SU-DHL-6 (cell line): ENCODE measurements at regions not wholly inside any gene's neighbourhood (a gene's known extent, or its start where the extent isn't known, plus 50 kb on each side); places are given as distances from the start of the nearest gene placed in this dataset.

Source experiments
- H2AFZ ChIP-seq: fragments of 200-600 bp; sonication (generic); 2 replicates; pipeline ENCODE4 v1.6.1; 2014; ENCODE audit warnings: low read depth, mild to moderate bottlenecking, moderate library complexity, mixed read lengths, antibody characterized with exemption, low read length; ENCODE audit not compliant: severe bottlenecking
- H3F3A ChIP-seq: fragments of 200-600 bp; shearing (Covaris generic); 2 replicates; pipeline ENCODE4 v1.6.0; 2016; ENCODE audit warnings: antibody characterized with exemption, mild to moderate bottlenecking; ENCODE audit not compliant: insufficient read depth
- H3K27ac ChIP-seq: fragments of 200-600 bp; sonication (generic); 2 replicates; pipeline ENCODE4 v1.5.1; 2016; ENCODE audit warnings: low read depth, mild to moderate bottlenecking, low read length, moderate library complexity, mixed read lengths
- H3K27me3 ChIP-seq: fragments of 200-600 bp; sonication (generic), shearing (Covaris generic); 2 replicates; pipeline ENCODE4 v1.6.0; 2014; ENCODE audit warnings: mild to moderate bottlenecking, low read length
- H3K36me3 ChIP-seq: fragments of 200-600 bp; sonication (generic); 2 replicates; pipeline ENCODE4 v1.6.1; 2014; ENCODE audit warnings: mild to moderate bottlenecking, low read length, mixed read lengths
- H3K4me2 ChIP-seq: fragments of 300-600, 200-600 bp; shearing (Covaris generic), sonication (generic); 2 replicates; pipeline ENCODE4 v1.6.0; 2014; ENCODE audit warnings: low read length, low read depth, mild to moderate bottlenecking; ENCODE audit not compliant: poor library complexity, severe bottlenecking
- H3K4me3 ChIP-seq: fragments of 200-600 bp; sonication (generic); 2 replicates; pipeline ENCODE4 v1.5.1; 2014; ENCODE audit warnings: antibody characterized with exemption, low read length, mild to moderate bottlenecking, mixed read lengths; ENCODE audit not compliant: insufficient read depth, poor library complexity, severe bottlenecking
- H3K79me2 ChIP-seq: fragments of 200-600 bp; sonication (generic); 2 replicates; pipeline ENCODE4 v1.6.1; 2014; ENCODE audit warnings: mild to moderate bottlenecking, low read length, moderate library complexity; ENCODE audit not compliant: insufficient read depth
- H3K9ac ChIP-seq: fragments of 200-600 bp; sonication (generic); 2 replicates; pipeline ENCODE4 v1.7.0; 2014; ENCODE audit warnings: mild to moderate bottlenecking, low read length
- H3K9me2 ChIP-seq: fragments of 200-600 bp; sonication (generic); replicated peaks from 2 replicates; pipeline ENCODE4 v1.6.1; 2014; ENCODE audit warnings: low read length; ENCODE audit not compliant: insufficient read depth
- H3K9me3 ChIP-seq: fragments of 200-600 bp; sonication (generic); 2 replicates; pipeline ENCODE4 v1.6.1; 2014; ENCODE audit warnings: low read length, mixed read lengths; ENCODE audit not compliant: insufficient read depth
- H4K20me1 ChIP-seq: fragments of 200-600 bp; sonication (generic); 2 replicates; pipeline ENCODE4 v1.6.1; 2014; ENCODE audit warnings: low read depth, mild to moderate bottlenecking, antibody characterized with exemption, low read length, moderate library complexity, mixed read lengths
- EZH2phosphoT487 ChIP-seq: fragments of 200-600 bp; sonication (generic), shearing (Covaris generic); conservative IDR thresholded peaks from 2 replicates; pipeline ENCODE4 v1.6.1; 2018; ENCODE audit warnings: mild to moderate bottlenecking, antibody characterized with exemption, low read length, moderate library complexity, mixed read lengths
- TF ChIP-seq, protein P1 (sequence below): fragments of 200-600 bp; sonication (generic); IDR thresholded peaks from one replicate; pipeline ENCODE4 v1.5.1; 2017; ENCODE audit warnings: antibody characterized with exemption, mild to moderate bottlenecking, low read length, moderate library complexity; ENCODE audit not compliant: insufficient read depth, poor library complexity, severe bottlenecking

DNA sequence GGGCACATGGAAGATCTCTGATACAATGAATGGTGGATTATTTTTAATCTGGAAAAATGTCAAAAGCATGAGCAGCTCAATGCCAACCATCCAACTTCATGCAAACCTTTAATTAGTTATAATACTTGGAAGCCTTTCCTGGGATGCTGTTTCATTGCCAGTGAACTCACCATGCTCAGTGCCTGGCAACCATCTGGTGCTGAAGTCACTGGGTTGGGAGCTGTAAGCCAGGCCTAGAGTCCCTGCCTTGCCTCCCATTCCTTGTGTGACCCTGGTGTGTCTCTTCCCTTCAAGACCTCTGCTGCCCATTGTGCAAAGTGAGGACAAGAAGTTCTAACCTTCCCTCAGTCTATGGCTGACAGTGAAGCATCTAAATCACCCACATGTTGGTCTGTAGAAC is 458.7 kb downstream of the RNF144A start:
- H3K9ac ChIP-seq: no peak overlapping the region
- H3K79me2 ChIP-seq: no peaks in the 10 kb centered on the region
- no peaks in the 10 kb centered on the region for H3K27me3 ChIP-seq
- H3K9me2 ChIP-seq: no peaks in the 10 kb centered on the region
- H2AFZ ChIP-seq: no peak overlapping the region
- no peaks in the 10 kb centered on the region for H4K20me1 ChIP-seq
- no peak overlapping the region for H3K4me2 ChIP-seq
- H3K9me3 ChIP-seq: no peaks in the 10 kb centered on the region
- H3K4me3 ChIP-seq: no peak overlapping the region
- no peak for TF ChIP-seq EZH2phosphoT487
- TF ChIP-seq, protein P1, sequence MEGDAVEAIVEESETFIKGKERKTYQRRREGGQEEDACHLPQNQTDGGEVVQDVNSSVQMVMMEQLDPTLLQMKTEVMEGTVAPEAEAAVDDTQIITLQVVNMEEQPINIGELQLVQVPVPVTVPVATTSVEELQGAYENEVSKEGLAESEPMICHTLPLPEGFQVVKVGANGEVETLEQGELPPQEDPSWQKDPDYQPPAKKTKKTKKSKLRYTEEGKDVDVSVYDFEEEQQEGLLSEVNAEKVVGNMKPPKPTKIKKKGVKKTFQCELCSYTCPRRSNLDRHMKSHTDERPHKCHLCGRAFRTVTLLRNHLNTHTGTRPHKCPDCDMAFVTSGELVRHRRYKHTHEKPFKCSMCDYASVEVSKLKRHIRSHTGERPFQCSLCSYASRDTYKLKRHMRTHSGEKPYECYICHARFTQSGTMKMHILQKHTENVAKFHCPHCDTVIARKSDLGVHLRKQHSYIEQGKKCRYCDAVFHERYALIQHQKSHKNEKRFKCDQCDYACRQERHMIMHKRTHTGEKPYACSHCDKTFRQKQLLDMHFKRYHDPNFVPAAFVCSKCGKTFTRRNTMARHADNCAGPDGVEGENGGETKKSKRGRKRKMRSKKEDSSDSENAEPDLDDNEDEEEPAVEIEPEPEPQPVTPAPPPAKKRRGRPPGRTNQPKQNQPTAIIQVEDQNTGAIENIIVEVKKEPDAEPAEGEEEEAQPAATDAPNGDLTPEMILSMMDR: no peak
- no peaks in the 10 kb centered on the region for H3K36me3 ChIP-seq
- H3K27ac ChIP-seq: no peak overlapping the region
- H3F3A ChIP-seq: no peaks in the 10 kb centered on the region

DNA sequence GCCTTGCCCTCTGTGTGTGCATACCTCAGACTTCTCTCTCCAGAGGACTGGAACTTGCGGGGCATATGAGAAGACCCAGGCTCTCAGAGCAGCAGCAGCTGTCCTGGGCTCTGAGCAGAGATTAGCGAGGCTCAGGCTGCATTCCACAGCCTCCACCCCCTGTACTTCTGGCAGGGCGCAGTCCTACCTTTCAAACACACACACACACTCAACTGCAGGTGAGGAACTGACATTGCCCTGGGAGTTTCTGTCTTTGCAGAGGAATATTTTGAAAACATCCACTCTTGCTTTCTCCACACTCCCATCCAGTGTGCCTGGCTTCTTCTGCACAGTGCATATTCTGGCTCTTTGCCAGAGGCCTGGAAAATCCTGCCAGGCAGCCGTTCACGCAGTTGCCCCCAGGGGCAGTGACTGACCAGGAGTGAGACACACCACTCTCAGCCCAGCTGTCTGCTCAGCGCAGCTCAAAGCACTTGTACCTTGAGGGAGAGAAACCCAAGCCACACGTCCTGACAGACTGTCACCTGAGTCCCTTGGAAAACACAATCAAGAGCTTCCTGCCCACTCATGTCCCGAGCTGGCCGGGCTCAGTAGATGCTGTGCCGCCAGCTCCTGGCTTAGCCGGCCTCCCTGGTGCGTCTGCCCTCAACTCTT is 460.8 kb downstream of the RNF144A start:
- H3K9me3 ChIP-seq: no peaks in the 10 kb centered on the region
- H3K9me2 ChIP-seq: no peaks in the 10 kb centered on the region
- no peaks in the 10 kb centered on the region for H3F3A ChIP-seq
- no peaks in the 10 kb centered on the region for H3K36me3 ChIP-seq
- H3K4me2 ChIP-seq: no peak overlapping the region
- no peak overlapping the region for H3K4me3 ChIP-seq
- no peak overlapping the region for H3K9ac ChIP-seq
- H4K20me1 ChIP-seq: no peaks in the 10 kb centered on the region
- H3K79me2 ChIP-seq: no peaks in the 10 kb centered on the region
- no peak overlapping the region for H2AFZ ChIP-seq
- no peaks in the 10 kb centered on the region for H3K27me3 ChIP-seq
- TF ChIP-seq EZH2phosphoT487: no peak
- TF ChIP-seq, protein P1: no peak
- H3K27ac ChIP-seq: no peak overlapping the region

DNA sequence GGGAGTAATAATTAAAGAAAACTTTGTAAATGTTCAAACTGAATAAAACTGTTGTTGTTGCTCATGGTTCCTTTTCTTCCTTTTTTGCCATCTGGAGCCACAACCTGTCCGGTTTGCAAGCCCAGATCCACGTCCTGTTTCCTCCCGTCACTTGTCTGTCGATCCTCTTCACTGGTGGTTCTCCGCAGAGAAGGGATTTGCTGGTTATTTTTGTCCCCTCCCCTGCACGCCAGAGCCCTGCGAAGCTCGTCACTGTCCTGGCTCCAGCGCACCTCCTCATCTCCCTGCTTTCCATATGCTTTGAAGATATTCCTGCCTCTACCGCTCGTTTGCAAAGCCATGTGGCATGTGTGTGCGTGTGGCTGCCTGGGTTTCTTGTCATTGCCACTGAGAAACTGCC is 461.4 kb downstream of the RNF144A start:
- no peaks in the 10 kb centered on the region for H3K9me2 ChIP-seq
- no peak overlapping the region for H3K9ac ChIP-seq
- H3K4me3 ChIP-seq: no peak overlapping the region
- no peaks in the 10 kb centered on the region for H3K27me3 ChIP-seq
- no peaks in the 10 kb centered on the region for H3K9me3 ChIP-seq
- no peak overlapping the region for H2AFZ ChIP-seq
- no peak overlapping the region for H3K4me2 ChIP-seq
- H3F3A ChIP-seq: no peaks in the 10 kb centered on the region
- H3K36me3 ChIP-seq: no peaks in the 10 kb centered on the region
- no peak overlapping the region for H3K27ac ChIP-seq
- H3K79me2 ChIP-seq: no peaks in the 10 kb centered on the region
- H4K20me1 ChIP-seq: no peaks in the 10 kb centered on the region
- TF ChIP-seq EZH2phosphoT487: no peak
- TF ChIP-seq, protein P1: no peak
